Prostate gland (tissue), 2 donors: ENCODE measurements at regions not wholly inside any gene's neighbourhood (a gene's known extent, or its start where the extent isn't known, plus 50 kb on each side); places are given as distances from the start of the nearest gene placed in this dataset.

Experiments
- POLR2A ChIP-seq: fragments of 450-650 bp; IDR thresholded peaks from one replicate; pipeline ENCODE4 v1.6.1; 2016; ENCODE audit warnings: antibody characterized with exemption, mild to moderate bottlenecking
- TF ChIP-seq, protein P1 (sequence below), 4 experiments: fragments of 200-600 bp in 2 of 4; fragments of 450-650 bp in 2 of 4; sonication (generic) in 2 of 4; IDR thresholded peaks; 1 replicate in 3 of 4; 2 replicates in 1 of 4; pipeline ENCODE4 v1.5.1; 2016 to 2019; ENCODE audit warnings: antibody characterized with exemption in 4 of 4, mild to moderate bottlenecking in 2 of 4, moderate library complexity in 2 of 4

GRCh38 chr5:167643631-167644280 is 647.7 kb upstream of the WWC1 start:
- no peak for TF ChIP-seq POLR2A
- TF ChIP-seq, protein P1, sequence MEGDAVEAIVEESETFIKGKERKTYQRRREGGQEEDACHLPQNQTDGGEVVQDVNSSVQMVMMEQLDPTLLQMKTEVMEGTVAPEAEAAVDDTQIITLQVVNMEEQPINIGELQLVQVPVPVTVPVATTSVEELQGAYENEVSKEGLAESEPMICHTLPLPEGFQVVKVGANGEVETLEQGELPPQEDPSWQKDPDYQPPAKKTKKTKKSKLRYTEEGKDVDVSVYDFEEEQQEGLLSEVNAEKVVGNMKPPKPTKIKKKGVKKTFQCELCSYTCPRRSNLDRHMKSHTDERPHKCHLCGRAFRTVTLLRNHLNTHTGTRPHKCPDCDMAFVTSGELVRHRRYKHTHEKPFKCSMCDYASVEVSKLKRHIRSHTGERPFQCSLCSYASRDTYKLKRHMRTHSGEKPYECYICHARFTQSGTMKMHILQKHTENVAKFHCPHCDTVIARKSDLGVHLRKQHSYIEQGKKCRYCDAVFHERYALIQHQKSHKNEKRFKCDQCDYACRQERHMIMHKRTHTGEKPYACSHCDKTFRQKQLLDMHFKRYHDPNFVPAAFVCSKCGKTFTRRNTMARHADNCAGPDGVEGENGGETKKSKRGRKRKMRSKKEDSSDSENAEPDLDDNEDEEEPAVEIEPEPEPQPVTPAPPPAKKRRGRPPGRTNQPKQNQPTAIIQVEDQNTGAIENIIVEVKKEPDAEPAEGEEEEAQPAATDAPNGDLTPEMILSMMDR (IDR thresholded peaks at IDR 0.05) = no peak
